Stimulated activated CD8-positive, alpha-beta memory T cell treated with anti-CD3 and anti-CD28 coated beads, Interleukin-15, amount 100 ng/mL, for 4 hours (primary cell): ENCODE measurements at regions not wholly inside any gene's neighbourhood (a gene's known extent, or its start where the extent isn't known, plus 50 kb on each side); places are given as distances from the start of the nearest gene placed in this dataset.
"Not testable (repeated sequence)": the region's sequence is repeated elsewhere in the genome, so short reads cannot be mapped to it uniquely, and the experiment has no call there.

ENCODE experiments used
- DNase-seq, 2 donors: peaks; one replicate each; pipeline ENCODE4 v3.0.0-alpha.2; 2020; ENCODE audit warnings: low read depth in 2 of 2

- DNase-seq, result no peak
Observed at GRCh38 chr4:77220828-77221613, 64.0 kb downstream of the CCNG2 start.

GRCh38 chr4:77225022-77225421 is 68.0 kb downstream of the CCNG2 start:
- DNase-seq, result no peak

- no peak for DNase-seq
Observed at GRCh38 chr4:77226939-77227705, 70.1 kb downstream of the CCNG2 start.

GRCh38 chr4:77229433-77229832 is 72.4 kb downstream of the CCNG2 start:
- DNase-seq, result no peak

- DNase-seq, result no peak
Observed at GRCh38 chr4:77232653-77233052, 75.6 kb downstream of the CCNG2 start.

GRCh38 chr4:77235289-77235854 is 78.4 kb downstream of the CCNG2 start:
- no peak for DNase-seq

- DNase-seq, result no peak
Observed at GRCh38 chr4:77236806-77237205, 79.8 kb downstream of the CCNG2 start.

- peak in 1 of 2 donors; percentile 10 for DNase-seq
Observed at GRCh38 chr4:77240469-77241066, 83.6 kb downstream of the CCNG2 start.

- no peak for DNase-seq
Observed at GRCh38 chr4:77248805-77249204, 91.8 kb downstream of the CCNG2 start.

GRCh38 chr4:77251751-77252150 is 94.7 kb downstream of the CCNG2 start:
- no peak for DNase-seq

- no peak for DNase-seq
Observed at GRCh38 chr4:77263247-77263646, 106.2 kb downstream of the CCNG2 start.

- not testable (repeated sequence) for DNase-seq
Observed at GRCh38 chr4:77263976-77264375, 107.0 kb downstream of the CCNG2 start.

- no peak for DNase-seq
Observed at GRCh38 chr4:77264826-77265225, 107.8 kb downstream of the CCNG2 start.

GRCh38 chr4:77268108-77268507 is 111.1 kb downstream of the CCNG2 start:
- no peak for DNase-seq

GRCh38 chr4:77269505-77269904 is 112.5 kb downstream of the CCNG2 start:
- DNase-seq, result no peak

GRCh38 chr4:77273412-77273811 is 116.4 kb downstream of the CCNG2 start:
- DNase-seq, result no peak

- not testable (repeated sequence) for DNase-seq
Observed at GRCh38 chr4:77279114-77279513, 122.1 kb downstream of the CCNG2 start.

- no peak for DNase-seq
Observed at GRCh38 chr4:77282305-77282704, 125.3 kb downstream of the CCNG2 start.

GRCh38 chr4:77284036-77284435 is 127.0 kb downstream of the CCNG2 start:
- DNase-seq, result no peak

GRCh38 chr4:77286906-77287305 is 129.9 kb downstream of the CCNG2 start:
- DNase-seq, result no peak

GRCh38 chr4:77293426-77293825 is 136.4 kb downstream of the CCNG2 start:
- no peak for DNase-seq

GRCh38 chr4:77300996-77301395 is 144.0 kb downstream of the CCNG2 start:
- not testable (repeated sequence) for DNase-seq
